Psoas muscle (tissue), 7 donors: ENCODE measurements at regions not wholly inside any gene's neighbourhood (a gene's known extent, or its start where the extent isn't known, plus 50 kb on each side); places are given as distances from the start of the nearest gene placed in this dataset.
"Not testable (repeated sequence)": the region's sequence is repeated elsewhere in the genome, so short reads cannot be mapped to it uniquely, and the experiment has no call there.

Experiments
- ATAC-seq, 4 donors: fragments of 200-7000 bp; cut with Tn5 transposase; one replicate each; pipeline ENCODE4 v1.9.1; 2020; ENCODE audit warnings: moderate library complexity in 3 of 4, mild to moderate bottlenecking in 2 of 4
- DNase-seq, 2 donors: peaks; one replicate each; pipeline ENCODE4 v3.0.0-alpha.2; 2020
- H3K27ac ChIP-seq: fragments of 200-600 bp; one replicate; pipeline ENCODE4 v1.8.0; 2022
- H3K27me3 ChIP-seq, 3 donors: fragments of 200-600 bp in 1 of 3; one replicate each; pipeline versions ENCODE4 v1.6.1 to v1.8.0; 2013 to 2022; ENCODE audit warnings: low read length in 2 of 3, mild to moderate bottlenecking in 2 of 3, moderate library complexity in 1 of 3; ENCODE audit not compliant: insufficient read depth in 3 of 3
- H3K36me3 ChIP-seq, 2 donors: fragments of 200-600 bp in 1 of 2; one replicate each; pipeline versions ENCODE4 v1.6.1 to v1.8.0; 2013 to 2022; ENCODE audit warnings: low read depth in 1 of 2, mild to moderate bottlenecking in 1 of 2, moderate library complexity in 1 of 2; ENCODE audit not compliant: insufficient read depth in 1 of 2
- H3K4me1 ChIP-seq: fragments of 200-600 bp; one replicate; pipeline ENCODE4 v1.8.0; 2022
- H3K4me3 ChIP-seq: fragments of 200-600 bp; one replicate; pipeline ENCODE4 v1.8.0; 2022; ENCODE audit warnings: mild to moderate bottlenecking
- H3K9me3 ChIP-seq: fragments of 200-600 bp; one replicate; pipeline ENCODE4 v1.8.0; 2022
- CTCF ChIP-seq: fragments of 200-600 bp; IDR thresholded peaks from one replicate; pipeline ENCODE4 v1.8.0; 2022; ENCODE audit warnings: antibody characterized with exemption
- WGBS, 3 donors: extraction: QIAGEN DNeasy Blood & Tissue Kit; methylation state at CpG; one replicate each; pipeline versions ENCODE4 v1.1.6 to v1.1.7; 2013; 5-methylcytosine and 5-hydroxymethylcytosine counted together
- intact Hi-C, 2 donors: fragments of 100-400 bp; cut with DNase I; formaldehyde crosslinking; loops; one replicate each; pipeline versions ENCODE4 v1.11.0 to v1.14.2; 2022
- donor health status: healthy with polysubstance abuse.
- donor health status: DM: no; HTN: no; CAD: no; lungs with moderate emphysema.
- donor health status: Bipolar disorder and iron deficiency.
- donor health status: healthy.
- donor health status: DM: yes; HTN: yes; CAD: no.
- donor health status: DM: no; HTN: no; CAD: no.
- donor health status: DM: yes; HTN: yes; CAD: no.

DNA sequence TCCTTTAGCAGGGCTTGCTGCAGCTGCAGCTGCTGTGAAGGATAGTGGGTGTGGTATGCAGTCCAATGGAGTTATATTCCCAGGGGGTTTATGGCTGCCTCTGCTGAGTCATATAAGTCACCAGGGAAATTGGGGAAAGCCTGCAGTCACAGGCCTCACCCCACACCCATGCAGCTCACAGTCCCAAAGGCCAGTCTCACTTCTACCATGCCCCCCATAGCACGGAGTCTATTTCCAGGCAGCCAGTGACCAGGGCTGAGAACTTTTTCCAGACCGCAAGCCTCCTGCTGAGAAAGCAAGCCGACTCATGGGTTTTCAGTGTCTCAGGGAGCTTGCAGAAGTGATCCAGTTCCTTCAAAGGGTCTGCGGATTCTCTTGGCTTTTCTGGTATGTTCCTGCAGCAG lies 322.4 kb upstream of the CLEC14A start:
- Histone ChIP-seq H3K9me3 (no peaks in the 10 kb centered on the region), H3K27ac (no peak overlapping the region), H3K36me3 (no peaks in the 10 kb centered on the region), H3K27me3 (no peaks in the 10 kb centered on the region), H3K4me3 (no peak overlapping the region), H3K4me1 (no peaks in the 10 kb centered on the region)
- 70 to 85% (median 72%) methylated on average over 4 of the region's 4 CpGs for WGBS, 3 donors
- no peak for ATAC-seq
- no peak for DNase-seq
- TF ChIP-seq CTCF: no peak
- intact Hi-C loops: no loop called here

DNA sequence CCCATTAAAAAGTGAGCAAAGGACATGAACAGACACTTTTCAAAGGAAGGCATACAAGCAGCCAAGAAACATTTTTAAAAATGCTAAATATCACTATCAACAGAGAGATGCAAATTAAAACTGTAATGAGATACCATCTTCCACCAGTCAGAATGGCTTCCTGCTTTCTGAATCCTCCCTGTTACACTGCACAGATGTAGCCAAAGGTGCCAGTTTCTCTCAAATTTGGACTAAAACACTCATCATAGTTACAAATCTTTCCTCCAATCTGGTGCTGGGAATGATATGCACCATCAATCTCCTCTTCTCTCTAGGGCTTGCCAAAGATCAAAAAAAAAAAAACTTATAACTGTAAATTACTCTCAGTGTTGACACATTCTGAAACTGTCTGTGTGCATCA lies 311.8 kb upstream of the CLEC14A start:
- no peak for TF ChIP-seq CTCF
- DNase-seq (no peak), ATAC-seq (no peak)
- H3K36me3 ChIP-seq: no peaks in the 10 kb centered on the region
- H3K4me1 ChIP-seq: no peaks in the 10 kb centered on the region
- no peak overlapping the region for H3K4me3 ChIP-seq
- no peaks in the 10 kb centered on the region for H3K9me3 ChIP-seq
- no peaks in the 10 kb centered on the region for H3K27me3 ChIP-seq
- intact Hi-C loops: no loop called here
- no peak overlapping the region for H3K27ac ChIP-seq

GRCh38 chr14:38561657-38562056 lies 305.8 kb upstream of the CLEC14A start:
- Histone ChIP-seq H3K4me1 (no peaks in the 10 kb centered on the region), H3K27me3 (no peaks in the 10 kb centered on the region), H3K4me3 (no peak overlapping the region), H3K36me3 (no peaks in the 10 kb centered on the region), H3K9me3 (peaks cover 2% of the 10 kb centered on the region), H3K27ac (no peak overlapping the region)
- no peak for DNase-seq
- intact Hi-C loops: no loop called here
- no peak for TF ChIP-seq CTCF
- ATAC-seq: no peak

DNA sequence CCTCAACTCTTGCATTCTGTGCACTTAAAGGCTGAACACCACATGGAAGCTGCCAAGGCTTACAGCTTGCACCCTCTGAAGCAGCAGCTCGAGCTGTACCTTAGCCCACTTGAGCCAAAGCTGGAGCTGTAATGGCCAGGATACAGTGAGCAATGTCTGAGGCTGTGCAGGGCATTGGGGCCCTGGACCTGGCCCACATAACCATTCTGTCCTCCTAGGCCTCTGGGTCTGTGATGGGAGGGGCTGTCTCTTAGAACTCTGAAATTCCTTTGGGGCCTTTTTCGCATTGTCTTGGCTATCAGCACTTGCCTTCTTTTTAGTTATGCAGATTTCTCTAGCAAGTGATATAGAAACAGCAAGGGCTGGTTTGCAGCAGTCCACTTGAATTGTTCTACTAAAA lies 303.8 kb upstream of the CLEC14A start:
- WGBS, 3 donors: 60 to 76% (median 70%) methylated on average over 2 of the region's 2 CpGs
- H3K4me1 ChIP-seq: no peaks in the 10 kb centered on the region

GRCh38 chr14:38557391-38557790 lies 301.5 kb upstream of the CLEC14A start:
- not testable (repeated sequence) for ATAC-seq

More for the DNA sequence above, 303.8 kb upstream of the CLEC14A start:
- intact Hi-C loops: no loop called here
- H3K27me3 ChIP-seq: no peaks in the 10 kb centered on the region
- ATAC-seq (no peak), DNase-seq (no peak)
- H3K4me3 ChIP-seq: no peak overlapping the region
- H3K9me3 ChIP-seq: peaks cover 2% of the 10 kb centered on the region
- no peak overlapping the region for H3K27ac ChIP-seq
- no peak for TF ChIP-seq CTCF
- H3K36me3 ChIP-seq: no peaks in the 10 kb centered on the region

More at GRCh38 chr14:38557391-38557790, 301.5 kb upstream of the CLEC14A start:
- DNase-seq, intact Hi-C loops, H3K9me3 ChIP-seq, H3K27ac ChIP-seq, H3K27me3 ChIP-seq, H3K4me3 ChIP-seq, H3K36me3 ChIP-seq, H3K4me1 ChIP-seq: not testable (repeated sequence)
